Endothelial cell (in vitro differentiated cells): ENCODE measurements at regions not wholly inside any gene's neighbourhood (a gene's known extent, or its start where the extent isn't known, plus 50 kb on each side); places are given as distances from the start of the nearest gene placed in this dataset.

Experiments used
- DNase-seq: peaks from one replicate; pipeline ENCODE4 v3.0.0; 2021; ENCODE audit warnings: low spot score
- H3K27ac Mint-ChIP-seq: one replicate; pipeline ENCODE4 v1.8.0; 2021; ENCODE audit warnings: mixed read lengths, inconsistent platforms; ENCODE audit not compliant: unreplicated experiment
- H3K27me3 Mint-ChIP-seq: one replicate; pipeline ENCODE4 v1.8.0; 2021; ENCODE audit warnings: mild to moderate bottlenecking, moderate library complexity, mixed read lengths, inconsistent platforms; ENCODE audit not compliant: unreplicated experiment
- H3K36me3 Mint-ChIP-seq: one replicate; pipeline ENCODE4 v1.8.0; 2021; ENCODE audit warnings: mild to moderate bottlenecking, low read depth, mixed read lengths, inconsistent platforms; ENCODE audit not compliant: unreplicated experiment
- H3K4me1 Mint-ChIP-seq: one replicate; pipeline ENCODE4 v1.8.0; 2021; ENCODE audit warnings: mild to moderate bottlenecking, mixed read lengths, inconsistent platforms; ENCODE audit not compliant: unreplicated experiment
- H3K4me3 Mint-ChIP-seq: one replicate; pipeline ENCODE4 v1.8.0; 2021; ENCODE audit warnings: mild to moderate bottlenecking, mixed read lengths, inconsistent platforms; ENCODE audit not compliant: unreplicated experiment
- H3K9me3 Mint-ChIP-seq: one replicate; pipeline ENCODE4 v1.8.0; 2021; ENCODE audit warnings: mixed read lengths, inconsistent platforms; ENCODE audit not compliant: unreplicated experiment
- TF ChIP-seq, protein P1 (sequence below): fragments of 200-600 bp; sonication (generic); IDR thresholded peaks from one replicate; pipeline ENCODE4 v1.5.0; 2021; ENCODE audit warnings: antibody characterized with exemption; ENCODE audit not compliant: unreplicated experiment

DNA sequence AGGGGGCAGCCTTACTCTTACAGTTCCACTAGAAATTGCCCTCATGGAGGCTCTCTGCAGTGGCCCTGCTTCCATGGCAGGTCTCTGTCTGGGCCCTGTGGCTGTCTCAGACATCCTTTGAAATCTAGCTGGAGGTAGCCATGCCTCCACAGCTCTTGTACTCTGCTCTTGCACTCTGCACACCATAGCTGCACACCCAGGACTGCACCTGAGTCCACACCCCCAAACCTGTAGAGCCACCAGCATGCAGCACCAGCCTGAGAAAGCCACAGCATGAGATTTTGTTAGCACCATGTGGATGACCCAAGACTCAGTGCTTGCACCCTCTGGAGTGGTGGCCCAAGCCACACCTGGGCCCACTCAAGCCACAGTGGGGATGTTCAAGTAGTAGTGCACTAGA lies 376.2 kb upstream of the RND3 start:
- Mint-ChIP-seq H3K4me1 (no peaks in the 10 kb centered on the region), H3K36me3 (no peaks in the 10 kb centered on the region), H3K4me3 (no peak overlapping the region), H3K9me3 (no peaks in the 10 kb centered on the region), H3K27ac (no peak overlapping the region), H3K27me3 (no peaks in the 10 kb centered on the region)
- DNase-seq, result no peak
- TF ChIP-seq, protein P1, sequence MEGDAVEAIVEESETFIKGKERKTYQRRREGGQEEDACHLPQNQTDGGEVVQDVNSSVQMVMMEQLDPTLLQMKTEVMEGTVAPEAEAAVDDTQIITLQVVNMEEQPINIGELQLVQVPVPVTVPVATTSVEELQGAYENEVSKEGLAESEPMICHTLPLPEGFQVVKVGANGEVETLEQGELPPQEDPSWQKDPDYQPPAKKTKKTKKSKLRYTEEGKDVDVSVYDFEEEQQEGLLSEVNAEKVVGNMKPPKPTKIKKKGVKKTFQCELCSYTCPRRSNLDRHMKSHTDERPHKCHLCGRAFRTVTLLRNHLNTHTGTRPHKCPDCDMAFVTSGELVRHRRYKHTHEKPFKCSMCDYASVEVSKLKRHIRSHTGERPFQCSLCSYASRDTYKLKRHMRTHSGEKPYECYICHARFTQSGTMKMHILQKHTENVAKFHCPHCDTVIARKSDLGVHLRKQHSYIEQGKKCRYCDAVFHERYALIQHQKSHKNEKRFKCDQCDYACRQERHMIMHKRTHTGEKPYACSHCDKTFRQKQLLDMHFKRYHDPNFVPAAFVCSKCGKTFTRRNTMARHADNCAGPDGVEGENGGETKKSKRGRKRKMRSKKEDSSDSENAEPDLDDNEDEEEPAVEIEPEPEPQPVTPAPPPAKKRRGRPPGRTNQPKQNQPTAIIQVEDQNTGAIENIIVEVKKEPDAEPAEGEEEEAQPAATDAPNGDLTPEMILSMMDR, result no peak

DNA sequence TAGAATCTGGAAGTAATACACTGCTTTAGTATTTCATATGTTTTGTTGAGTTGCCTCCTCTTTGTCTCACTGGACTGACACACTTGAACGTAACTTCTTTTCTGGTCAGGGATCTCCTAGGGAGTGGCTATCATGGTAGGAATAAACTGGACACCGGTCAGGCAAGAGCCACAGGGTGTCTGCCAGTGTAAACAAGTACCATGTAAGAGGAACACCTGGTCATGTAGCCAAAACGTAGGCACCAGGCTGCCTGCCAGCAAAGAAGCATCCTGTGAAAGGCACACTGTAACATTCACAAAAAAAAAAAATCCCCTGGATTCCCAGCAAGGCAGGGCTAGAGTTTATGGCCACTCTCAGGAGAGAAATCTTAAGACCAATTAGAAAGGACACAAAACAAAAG lies 372.8 kb upstream of the RND3 start:
- no peaks in the 10 kb centered on the region for H3K4me1 Mint-ChIP-seq

DNA sequence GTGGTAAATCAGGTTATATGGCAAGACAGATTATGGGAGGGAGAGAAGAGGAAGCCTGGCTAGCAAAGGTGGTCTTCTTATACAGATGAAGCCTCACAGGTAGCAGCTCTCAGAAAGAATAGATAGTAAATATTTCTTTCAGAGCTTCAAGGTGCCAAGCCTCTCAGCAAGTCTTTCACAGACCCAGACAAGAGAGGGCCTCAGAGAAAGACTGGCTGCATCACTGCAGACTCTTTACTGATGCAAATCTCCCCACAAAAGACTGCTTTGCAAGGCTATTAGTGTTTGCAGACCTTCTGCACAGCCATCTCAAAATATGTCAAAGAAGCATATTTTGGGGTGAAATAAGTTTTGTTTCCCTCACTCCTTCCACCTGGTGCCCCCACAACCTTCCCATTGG lies 372.4 kb upstream of the RND3 start:
- no peak for DNase-seq
- Mint-ChIP-seq H3K4me3 (no peak overlapping the region), H3K9me3 (no peaks in the 10 kb centered on the region), H3K36me3 (no peaks in the 10 kb centered on the region), H3K4me1 (no peaks in the 10 kb centered on the region), H3K27ac (no peak overlapping the region), H3K27me3 (no peaks in the 10 kb centered on the region)
- TF ChIP-seq, protein P1, result no peak

More for the DNA sequence above, 372.8 kb upstream of the RND3 start:
- Mint-ChIP-seq H3K4me3 (no peak overlapping the region), H3K27me3 (no peaks in the 10 kb centered on the region), H3K36me3 (no peaks in the 10 kb centered on the region), H3K9me3 (no peaks in the 10 kb centered on the region), H3K27ac (no peak overlapping the region)
- no peak for DNase-seq
- TF ChIP-seq, protein P1, result no peak

DNA sequence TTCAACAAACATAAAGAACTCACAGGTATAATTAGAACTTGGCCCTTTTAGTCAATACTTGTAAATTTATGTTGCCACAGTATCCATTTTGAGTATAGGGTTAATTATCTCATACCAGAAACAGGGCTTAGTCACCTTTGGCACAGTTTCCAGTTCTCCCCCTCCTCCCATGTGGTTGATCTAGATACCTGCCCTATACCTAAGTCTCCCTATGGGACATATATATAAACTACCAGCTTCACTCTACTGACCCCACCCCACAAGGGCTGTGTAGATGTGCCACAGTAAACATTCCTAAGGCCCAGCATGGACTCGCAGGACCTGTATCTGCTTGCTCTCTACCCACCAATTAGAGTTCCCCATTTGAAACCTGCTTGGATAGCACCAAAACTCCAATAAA lies 371.7 kb upstream of the RND3 start:
- TF ChIP-seq, protein P1, result no peak
- Mint-ChIP-seq H3K9me3 (no peaks in the 10 kb centered on the region), H3K4me1 (no peaks in the 10 kb centered on the region), H3K27me3 (no peaks in the 10 kb centered on the region), H3K27ac (no peak overlapping the region), H3K36me3 (no peaks in the 10 kb centered on the region), H3K4me3 (no peak overlapping the region)
- DNase-seq, result no peak

DNA sequence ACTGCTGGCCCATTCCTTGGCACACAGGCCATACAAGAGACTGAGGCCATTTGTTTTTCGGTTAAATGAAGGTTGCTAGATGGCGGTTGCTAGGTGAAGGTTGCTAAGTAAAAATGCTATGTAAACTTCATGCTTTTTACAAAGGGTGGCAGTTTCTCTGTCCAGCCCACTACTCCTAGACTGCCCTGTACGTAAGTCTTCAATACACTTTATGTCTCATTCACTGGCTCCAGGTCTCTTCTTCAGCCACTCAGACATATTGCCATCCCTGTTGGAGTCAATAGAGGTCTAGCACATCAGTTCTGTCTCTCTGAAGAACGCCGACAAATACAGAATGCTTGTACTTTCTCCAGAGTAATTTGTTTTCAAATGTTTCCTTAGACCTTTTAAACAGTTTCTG lies 370.9 kb upstream of the RND3 start:
- Mint-ChIP-seq H3K9me3 (no peaks in the 10 kb centered on the region), H3K27ac (no peak overlapping the region), H3K4me1 (no peaks in the 10 kb centered on the region), H3K27me3 (no peaks in the 10 kb centered on the region), H3K4me3 (no peak overlapping the region), H3K36me3 (no peaks in the 10 kb centered on the region)
- no peak for DNase-seq
- TF ChIP-seq, protein P1, result no peak
